NCI-H146 treated with DMSO at 0.1 percent for 48 hours (cell line): ENCODE measurements at regions not wholly inside any gene's neighbourhood (a gene's known extent, or its start where the extent isn't known, plus 50 kb on each side); places are given as distances from the start of the nearest gene placed in this dataset.
"Not testable (repeated sequence)": the region's sequence is repeated elsewhere in the genome, so short reads cannot be mapped to it uniquely, and the experiment has no call there.

Experiments
- DNase-seq: peaks from one replicate; lab custom pipeline; 2025; ENCODE audit not compliant: unreplicated experiment; lab: John Stamatoyannopoulos, UW

DNA sequence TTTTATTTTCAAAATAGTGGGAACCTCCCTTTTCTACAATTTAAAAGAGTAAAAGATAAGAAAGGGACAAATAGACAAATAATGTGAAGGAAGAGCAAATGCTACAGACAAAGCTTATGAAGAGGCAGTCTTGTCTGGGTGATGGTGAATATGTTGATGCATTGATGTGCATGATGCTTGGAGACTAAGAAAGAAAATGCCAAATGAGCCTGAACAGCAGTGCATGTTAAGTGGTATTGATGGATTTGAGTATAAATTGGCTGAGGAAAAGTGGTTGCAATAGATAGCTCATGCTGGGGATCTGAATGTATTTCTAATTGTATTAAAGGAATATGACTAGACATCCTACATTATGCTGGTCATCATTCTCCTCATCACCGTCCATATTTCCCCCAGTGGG lies 268.6 kb upstream of the ANO5 start:
- no peak for DNase-seq

DNA sequence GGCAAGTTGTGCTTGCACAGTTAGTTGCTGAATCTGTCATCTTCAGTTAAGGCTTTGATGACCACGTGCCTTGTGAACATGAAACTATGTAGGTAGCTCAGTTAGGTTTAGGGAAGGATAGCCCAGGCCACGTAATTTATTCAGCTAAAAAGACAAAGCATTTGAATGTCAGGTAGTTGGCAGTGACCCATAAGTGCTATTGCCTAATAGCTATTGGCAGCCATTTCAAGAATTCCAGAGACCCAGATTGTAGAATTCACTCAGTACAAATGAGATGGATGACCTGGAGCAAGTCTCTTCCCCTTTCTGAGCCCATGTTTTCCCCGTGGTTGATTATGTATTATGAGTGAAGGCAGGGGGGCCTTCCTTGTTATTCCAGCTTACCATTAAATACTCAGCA lies 265.3 kb upstream of the ANO5 start:
- no peak for DNase-seq

DNA sequence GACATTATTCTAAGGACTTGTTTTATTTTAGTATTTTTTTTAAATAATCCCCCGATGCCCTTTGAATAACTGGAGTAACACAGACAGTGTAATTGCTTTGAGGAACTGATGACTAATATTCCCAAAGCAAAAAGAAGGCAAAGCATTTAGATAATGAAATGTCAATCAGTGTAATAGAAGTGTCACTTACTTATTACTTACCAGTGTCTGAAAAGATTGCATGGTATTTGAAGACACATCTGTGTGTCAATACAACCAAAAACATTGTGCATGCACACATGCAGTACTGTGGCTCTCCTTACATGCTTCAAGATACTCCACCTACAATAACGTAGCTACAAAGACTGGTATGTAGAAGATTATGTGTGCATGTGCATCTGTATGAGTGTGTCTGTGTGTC lies 264.0 kb upstream of the ANO5 start:
- DNase-seq, result no peak

DNA sequence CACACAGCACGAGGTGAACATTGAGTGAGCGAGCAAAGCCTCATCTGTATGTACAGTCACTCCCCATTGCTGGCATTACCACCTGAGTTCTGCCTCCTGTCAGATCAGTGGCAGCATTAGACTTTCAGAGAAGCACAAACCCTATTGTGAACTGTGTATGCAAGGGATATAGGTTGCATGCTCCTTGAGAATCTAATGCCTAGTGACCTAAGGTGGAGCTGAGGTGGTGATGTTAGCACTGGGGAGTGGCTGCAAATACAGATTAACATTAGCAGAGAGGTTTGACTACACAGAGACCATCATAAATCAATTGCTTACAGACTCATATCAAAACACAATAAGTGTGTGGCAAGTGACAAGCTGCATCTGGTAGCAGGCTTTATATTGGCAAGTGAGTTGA lies 262.5 kb upstream of the ANO5 start:
- no peak for DNase-seq

DNA sequence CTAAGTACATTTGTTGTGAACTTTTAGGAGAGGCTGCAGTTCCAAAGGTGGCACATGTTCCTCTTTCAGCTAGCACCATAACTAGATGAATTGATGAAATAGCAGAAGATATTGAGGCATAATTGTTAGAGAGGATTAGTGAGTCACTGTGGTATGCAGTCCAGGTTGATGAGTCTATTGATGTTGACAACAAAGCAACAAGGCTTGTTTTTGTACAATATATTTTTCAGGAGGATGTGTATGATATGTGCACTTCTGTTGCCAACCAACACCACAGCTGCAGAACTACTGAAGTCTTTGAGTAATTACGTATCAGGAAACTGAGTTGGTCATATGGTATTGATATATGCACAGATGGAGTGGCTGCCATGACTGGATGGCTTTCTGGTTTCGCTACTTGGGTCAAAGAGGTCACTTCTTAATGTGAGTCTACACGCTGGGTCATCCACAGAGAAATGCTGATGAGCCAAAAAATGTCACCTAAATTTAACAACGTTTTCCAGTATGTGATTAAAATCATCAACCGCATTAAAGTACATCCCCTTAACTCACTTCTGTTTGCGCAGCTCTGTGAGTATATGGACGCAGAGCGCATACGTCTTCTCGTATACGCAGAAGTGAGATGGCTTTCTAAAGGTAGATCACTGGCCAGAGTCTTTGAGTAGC lies 261.3 kb upstream of the ANO5 start:
- DNase-seq, result no peak

DNA sequence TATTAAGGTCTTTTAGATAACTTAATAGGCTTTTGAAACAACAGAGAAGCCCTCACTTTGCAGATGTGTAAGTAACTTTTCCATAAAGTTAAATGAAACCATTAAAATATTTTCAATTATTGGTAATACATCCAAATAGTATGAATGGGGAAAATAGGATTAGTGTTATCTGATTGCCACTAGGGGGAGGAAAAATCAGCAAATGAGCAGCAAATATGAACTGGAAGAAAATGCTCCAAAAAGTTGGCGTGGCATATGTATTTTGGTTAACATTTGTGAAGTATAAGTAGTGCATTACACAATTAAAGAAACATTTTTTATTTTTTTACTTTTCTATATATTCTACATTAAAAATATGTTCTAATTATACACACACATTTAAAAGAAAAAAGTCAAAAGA lies 259.8 kb upstream of the ANO5 start:
- no peak for DNase-seq

DNA sequence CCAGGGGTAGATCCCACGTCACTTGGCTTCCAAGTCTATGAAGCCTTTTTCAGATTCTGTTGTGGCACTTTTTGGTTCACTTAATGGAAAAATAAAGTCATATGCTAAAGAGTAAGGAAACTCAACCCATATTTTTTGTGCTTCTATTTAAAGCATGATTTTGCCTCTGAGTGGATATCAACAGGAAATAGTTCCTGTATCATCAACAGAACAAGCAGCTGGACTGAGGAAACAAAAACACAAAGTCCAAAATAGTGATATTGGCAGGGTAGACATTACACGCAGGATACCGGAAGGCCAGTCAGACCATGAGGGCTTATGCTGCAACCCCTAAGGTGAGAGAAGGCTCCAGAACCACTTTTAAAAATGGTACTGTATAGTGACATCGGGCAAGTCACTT lies 248.3 kb upstream of the ANO5 start:
- DNase-seq, result no peak

DNA sequence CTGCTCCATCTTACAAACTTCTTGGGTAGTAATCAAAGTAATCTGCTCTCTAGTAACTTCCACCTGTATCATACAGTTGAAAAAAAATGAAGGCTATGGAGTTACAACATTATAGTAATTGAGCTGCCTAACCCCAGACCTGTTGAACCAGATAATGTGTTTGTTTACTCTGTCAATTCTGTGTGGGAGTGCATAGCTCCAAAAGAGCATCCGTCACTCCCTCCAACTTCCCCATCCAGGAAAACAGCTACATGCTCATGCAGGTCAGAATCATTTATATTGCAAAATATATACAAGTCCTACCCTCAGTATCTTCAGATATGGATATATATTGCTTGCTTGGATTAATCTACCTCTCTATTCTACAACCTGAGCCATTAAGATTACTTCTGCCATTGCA lies 244.0 kb upstream of the ANO5 start:
- no peak for DNase-seq

DNA sequence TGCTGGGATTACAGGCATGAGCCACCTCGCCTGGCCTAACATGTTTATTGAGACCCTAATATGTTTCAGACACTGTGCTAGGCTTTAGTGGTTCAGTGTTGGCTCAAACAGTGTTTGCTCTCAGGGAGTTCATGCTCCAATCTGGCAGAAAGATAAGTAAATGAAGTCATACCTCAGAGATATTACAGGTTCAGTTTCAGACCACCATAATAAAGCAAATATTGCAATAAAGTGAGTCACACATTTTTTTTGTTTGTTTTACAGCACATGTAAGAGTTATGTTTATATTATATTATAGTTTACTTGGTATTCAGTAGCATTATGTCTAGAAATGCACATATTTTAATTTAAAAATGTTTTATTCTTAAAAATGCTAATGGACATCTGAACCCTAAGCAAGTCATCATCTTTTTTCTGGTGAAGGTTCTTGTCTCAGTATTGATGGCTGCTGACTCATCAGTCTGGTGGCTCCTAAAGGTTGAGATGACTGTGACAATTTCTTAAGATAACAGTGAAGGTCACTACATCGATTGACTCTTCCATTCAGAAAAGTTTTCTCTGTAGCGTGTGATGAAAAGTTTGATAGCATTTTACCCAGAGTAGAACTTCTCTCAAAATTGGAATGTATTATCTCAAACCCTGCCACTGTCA lies 243.0 kb upstream of the ANO5 start:
- no peak for DNase-seq

DNA sequence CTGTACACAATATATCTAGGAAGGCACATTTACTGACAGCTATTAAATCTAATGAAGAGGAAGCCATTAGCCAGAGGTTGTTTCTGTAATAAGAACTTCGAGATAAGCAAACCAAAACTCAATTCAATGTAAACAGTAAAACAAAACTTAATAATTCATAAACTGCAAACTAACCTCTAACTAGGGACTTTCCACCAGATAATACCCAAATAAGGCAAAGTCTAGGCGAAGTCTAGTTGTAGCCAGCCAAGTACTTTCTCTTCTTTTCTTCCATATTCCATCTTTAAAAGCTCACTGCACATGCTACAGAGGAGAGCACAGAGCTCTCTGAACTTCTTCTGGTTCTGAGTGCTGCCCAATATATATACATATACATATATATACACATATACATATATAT lies 229.9 kb upstream of the ANO5 start:
- DNase-seq, result no peak

DNA sequence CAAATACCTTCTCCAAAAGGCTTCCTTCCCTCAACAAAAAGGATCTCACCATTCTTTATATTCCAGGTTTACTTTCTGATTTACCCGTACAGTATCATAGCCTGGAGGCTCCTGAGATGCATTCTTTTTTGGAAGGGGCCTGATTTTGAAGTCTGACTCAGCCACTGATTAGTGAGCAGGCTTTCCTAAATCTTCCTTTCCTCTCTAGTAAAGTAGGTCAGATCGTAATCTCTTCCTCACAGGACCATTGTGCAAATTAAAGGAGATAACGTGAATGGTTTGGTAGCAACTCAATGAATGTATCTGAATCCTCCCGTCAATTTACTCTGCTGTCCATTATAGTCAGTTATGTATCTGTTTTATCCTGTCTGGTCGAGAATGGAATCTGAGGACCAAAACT lies 227.7 kb upstream of the ANO5 start:
- no peak for DNase-seq

DNA sequence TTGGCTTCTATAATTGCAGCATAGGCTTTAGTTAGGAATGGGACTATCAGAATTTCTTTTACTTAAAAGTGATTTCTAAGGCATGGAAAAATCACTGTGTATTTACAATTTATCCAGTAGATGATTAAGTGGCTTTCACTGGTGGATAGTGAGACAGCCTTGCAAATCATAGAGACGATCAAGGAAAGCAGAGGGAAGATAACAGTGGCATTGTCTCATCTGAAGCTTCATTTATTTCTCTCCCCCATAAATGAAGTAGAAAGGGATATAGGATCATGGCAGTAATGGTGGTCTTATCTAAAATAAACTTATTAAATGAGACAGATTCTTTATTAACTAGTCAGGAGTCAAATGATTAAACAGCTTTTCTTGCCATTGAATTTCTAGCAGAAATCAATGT lies 224.2 kb upstream of the ANO5 start:
- no peak for DNase-seq

DNA sequence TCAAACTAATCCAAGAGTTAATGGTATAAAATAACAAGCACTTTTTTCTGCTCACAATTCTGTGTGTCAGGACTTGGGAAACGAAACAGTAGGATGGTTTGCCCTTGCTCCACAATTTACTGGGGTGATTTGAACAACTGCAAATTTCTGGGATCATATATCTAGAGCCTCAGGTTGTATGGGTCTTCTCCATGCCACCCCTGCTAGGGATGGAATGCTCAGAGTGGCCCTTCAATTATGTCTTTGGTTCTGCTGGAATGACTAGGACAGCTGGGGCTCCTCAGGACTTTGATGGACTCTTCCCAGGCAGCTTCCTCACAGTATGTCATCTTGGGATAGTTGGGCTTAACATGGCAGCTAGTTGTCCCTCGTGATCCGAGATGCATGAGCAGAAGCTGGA lies 223.0 kb upstream of the ANO5 start:
- DNase-seq, result no peak

DNA sequence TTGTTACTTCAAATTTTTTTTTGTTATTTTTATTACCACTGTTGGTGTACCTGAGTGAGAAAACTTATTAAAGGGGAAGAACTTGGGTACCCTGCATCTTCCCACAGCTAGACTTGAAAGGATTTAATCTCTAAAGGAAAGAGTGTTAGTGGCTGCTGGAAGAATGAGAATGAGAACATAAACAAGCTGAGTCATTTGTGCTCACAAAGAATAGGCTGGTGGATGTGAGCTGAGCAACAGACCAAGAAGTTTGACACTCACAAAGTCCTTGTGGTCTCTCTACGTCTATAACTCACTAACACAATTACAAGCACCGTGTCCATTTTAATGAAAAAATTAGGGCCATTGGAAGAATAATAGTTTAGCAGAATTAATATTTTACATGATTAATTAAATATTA lies 217.6 kb upstream of the ANO5 start:
- no peak for DNase-seq

DNA sequence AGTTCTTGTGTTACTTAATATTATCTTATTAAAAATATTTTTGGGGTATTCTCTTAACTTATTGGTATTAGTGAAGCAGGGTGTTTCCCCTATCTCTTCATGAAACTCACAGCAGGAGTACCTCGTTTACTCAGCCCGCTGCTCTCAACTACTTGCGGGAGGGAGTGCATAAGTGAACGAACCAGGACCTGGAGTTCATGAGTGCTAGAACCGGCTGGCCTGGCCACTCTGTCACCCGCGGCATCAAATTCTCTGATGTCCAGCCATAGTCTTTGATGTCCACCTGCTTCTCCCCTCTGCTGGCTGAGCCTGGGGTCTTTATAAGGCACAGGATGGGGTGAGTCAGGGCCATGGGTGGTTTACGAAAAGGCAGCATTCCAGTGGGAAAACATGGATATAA lies 216.7 kb upstream of the ANO5 start:
- no peak for DNase-seq

DNA sequence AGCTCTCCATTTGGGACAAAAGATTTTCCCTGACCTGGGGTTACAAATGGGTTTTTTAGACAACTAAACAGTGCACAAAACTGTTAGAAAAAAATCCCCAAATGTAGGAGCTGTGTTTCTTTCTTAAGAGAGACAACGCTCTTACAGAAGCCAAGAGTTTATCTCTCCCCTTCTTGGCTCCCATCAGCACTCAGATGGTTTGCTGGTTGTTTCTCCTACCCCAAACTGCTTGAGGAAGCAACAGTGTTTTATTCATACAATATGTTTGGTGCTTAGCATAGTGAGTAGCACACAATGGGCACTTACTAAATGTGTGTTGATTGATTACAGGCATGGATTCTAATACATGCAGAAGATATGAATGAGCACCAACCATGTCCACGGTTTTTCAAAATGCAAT lies 209.5 kb upstream of the ANO5 start:
- DNase-seq, result no peak

DNA sequence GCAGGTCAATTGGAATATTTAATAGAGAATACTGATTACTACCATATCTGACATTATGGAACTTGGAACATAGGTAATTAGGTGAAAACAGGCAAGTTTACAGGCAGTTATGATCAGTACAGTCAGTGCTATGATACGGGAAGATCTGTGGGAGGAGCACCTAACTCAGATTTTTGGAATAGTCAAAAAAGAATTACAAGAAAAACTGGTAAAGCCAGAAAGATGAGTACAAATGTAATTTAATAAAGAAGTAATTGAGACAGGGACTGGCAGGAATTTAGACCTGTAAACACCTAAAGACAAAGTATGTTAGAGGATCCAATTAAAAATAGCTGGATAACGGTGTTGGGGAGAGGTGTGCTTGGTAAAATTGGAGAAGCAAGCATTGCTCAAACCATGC lies 206.5 kb upstream of the ANO5 start:
- no peak for DNase-seq

DNA sequence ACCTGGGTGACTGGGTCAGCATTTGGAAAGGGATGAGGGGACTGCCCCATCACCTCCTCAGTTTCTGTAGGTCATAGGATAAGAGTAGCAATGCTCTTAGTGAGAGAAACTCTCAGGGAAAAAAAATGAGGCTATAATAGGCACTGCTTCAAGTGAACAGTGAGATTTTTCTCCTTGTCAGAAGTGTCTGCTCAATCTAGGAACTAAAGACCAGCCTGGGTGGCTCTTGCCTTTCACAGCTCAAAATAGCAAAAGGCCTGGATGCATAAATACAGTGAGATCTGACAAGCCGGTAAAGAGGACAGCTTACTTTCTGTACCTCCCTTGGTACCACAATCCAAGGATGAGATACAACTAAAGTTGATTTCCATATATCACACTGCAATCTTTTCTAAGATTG lies 205.6 kb upstream of the ANO5 start:
- no peak for DNase-seq

DNA sequence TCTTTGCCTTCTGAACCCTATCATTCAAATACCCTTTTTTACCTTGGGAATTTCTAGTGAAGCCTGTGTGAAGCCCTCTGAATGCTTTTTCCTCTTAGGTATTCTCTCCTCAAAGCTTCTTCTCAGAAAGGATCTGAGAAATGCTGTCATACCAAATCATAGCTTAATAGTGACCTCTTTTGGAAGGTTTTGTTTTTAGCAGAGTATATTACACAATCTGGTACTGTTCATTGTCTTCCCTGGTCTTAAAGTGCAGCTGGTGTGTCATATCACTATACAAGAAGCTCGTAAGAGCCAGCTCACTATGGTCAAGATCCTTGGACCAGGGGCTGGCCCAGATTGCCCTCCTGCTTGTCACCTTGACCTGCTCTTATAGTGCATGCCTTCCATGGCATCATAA lies 204.4 kb upstream of the ANO5 start:
- DNase-seq, result no peak

DNA sequence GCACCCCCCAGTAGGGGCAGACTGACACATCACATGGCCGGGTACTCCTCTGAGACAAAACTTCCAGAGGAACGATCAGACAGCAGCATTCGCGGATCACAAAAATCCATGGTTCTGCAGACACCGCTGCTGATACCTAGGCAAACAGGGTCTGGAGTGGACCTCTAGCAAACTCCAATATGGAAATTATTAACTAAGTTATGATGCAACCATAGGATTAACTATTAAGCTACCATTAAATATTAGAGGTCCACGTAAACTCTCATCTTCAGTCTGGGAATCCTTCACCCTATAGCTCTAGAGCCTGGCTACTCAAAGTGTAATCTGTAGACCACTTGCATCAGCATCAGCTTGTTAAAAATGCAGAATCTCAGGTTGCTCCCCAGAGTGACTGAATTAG lies 191.1 kb upstream of the ANO5 start:
- not testable (repeated sequence) for DNase-seq

DNA sequence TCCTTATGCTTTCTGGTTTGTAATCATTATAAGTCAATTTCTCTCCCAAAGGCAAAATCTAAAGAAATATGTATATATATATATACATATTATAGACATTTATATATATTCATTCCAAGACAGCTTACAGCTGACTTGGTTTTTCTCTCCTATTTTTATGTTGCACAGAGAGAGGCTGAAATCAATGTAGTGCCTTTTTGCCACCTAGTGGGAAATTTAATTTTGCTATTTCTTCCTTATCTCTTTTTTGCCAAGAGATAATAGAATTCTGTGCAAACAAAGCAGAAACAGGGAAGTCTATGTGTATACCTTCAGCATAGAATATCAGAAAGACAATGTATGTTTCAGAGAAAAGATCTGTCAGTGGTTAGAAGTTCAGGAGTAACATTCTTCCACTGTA lies 186.0 kb upstream of the ANO5 start:
- DNase-seq, result no peak

DNA sequence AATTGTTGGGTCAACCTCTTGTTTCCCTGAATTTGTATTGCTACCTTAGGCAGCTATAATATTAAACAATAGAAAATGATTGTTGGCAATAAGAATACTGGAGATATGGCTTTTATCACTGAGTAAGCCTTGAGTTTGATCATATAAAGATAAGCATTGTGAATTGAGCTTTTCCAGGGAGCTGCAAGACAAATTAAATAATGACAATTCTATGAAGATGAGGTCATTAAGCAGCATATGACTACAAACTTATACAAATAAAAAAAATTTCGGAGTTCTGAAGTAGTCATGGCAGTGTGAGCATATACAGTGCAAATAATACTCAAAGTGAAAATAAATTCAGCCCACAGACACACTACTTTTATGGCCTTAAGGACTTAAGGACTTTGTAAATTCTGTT lies 161.1 kb upstream of the ANO5 start:
- DNase-seq, result no peak

DNA sequence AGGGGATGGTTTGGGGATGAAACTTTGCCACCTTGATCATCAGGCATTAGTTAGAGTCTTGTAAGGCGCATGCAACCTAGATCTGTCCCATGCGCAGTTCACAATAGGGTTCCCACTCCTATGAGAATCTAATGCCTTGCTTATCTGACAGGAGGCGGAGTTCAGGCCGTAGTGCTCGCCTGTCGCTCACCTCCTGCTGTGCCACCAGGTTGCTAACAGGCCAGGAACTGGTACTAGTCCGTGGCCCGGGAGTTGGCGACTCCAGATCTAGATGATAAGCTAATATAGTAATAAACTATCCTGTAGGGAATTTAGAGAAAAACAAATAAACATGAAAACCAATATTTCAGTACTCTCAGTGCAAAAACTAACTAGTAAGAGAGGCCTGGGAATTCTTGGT lies 155.4 kb upstream of the ANO5 start:
- DNase-seq, result no peak
